ENCODE measurements at regions not wholly inside any gene's neighbourhood (a gene's known extent, or its start where the extent isn't known, plus 50 kb on each side); places are given as distances from the start of the nearest gene placed in this dataset.

DNA sequence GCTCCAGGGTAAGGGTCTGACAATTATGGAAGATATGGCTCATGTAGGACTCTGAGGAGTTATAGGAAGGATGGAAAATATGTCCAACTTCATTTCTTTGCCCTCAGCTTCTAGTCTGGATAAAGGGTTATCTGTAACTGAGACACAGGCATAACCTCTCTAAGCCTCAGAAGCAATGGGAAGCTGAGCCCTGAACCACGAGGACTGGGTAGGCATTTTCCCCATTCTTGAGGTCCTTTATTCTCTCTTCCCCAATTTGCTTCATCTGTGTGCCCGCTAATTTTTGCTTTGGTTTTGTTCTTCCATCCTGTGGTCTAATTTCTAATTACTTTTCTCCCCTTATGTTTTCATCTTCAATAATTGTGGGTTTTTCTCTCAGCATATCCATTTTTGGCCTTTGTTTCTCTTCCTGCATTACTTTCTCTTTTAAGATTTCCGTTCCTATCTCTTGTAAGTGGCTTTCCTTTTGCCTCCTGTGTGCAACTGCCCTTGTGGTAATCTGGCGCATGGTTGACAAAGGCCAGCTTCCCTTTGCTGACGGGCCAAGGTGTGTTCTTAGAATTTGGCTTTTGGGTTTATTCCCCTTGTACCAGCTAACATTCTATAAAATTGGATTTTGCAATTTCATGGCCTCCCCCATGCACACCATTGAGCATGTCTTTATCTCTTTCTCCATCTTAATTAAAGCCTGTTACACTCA, 343.8 kb downstream of the TXNL1 start:
- TF ChIP-seq, protein P1, sequence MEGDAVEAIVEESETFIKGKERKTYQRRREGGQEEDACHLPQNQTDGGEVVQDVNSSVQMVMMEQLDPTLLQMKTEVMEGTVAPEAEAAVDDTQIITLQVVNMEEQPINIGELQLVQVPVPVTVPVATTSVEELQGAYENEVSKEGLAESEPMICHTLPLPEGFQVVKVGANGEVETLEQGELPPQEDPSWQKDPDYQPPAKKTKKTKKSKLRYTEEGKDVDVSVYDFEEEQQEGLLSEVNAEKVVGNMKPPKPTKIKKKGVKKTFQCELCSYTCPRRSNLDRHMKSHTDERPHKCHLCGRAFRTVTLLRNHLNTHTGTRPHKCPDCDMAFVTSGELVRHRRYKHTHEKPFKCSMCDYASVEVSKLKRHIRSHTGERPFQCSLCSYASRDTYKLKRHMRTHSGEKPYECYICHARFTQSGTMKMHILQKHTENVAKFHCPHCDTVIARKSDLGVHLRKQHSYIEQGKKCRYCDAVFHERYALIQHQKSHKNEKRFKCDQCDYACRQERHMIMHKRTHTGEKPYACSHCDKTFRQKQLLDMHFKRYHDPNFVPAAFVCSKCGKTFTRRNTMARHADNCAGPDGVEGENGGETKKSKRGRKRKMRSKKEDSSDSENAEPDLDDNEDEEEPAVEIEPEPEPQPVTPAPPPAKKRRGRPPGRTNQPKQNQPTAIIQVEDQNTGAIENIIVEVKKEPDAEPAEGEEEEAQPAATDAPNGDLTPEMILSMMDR (IDR thresholded peaks at IDR 0.05; ENCODE audit: insufficient read depth, low read length, poor library complexity, severe bottlenecking) = no peak
- TF ChIP-seq EZH2phosphoT487 (conservative IDR thresholded peaks at IDR 0.05; ENCODE audit: low read length) = no peak

Measured in SU-DHL-6 (cell line).